NCI-H2171 treated with DMSO at 0.1 percent for 48 hours (cell line): ENCODE measurements at regions not wholly inside any gene's neighbourhood (a gene's known extent, or its start where the extent isn't known, plus 50 kb on each side); places are given as distances from the start of the nearest gene placed in this dataset.

Source experiments
- DNase-seq: peaks from one replicate; lab custom pipeline; 2025; lab: John Stamatoyannopoulos, UW

- DNase-seq: no peak
These were observed 680.8 kb downstream of the CETN3 start for GRCh38 chr5:89728750-89729149.

GRCh38 chr5:89728134-89728533 lies 681.4 kb downstream of the CETN3 start:
- DNase-seq: no peak

- DNase-seq: no peak
These were observed 685.0 kb downstream of the CETN3 start for GRCh38 chr5:89724379-89725095.

GRCh38 chr5:89723907-89724306 lies 685.6 kb downstream of the CETN3 start:
- DNase-seq: no peak

- DNase-seq: no peak
These were observed 687.0 kb downstream of the CETN3 start for GRCh38 chr5:89722538-89722937.

- no peak for DNase-seq
These were observed 687.6 kb downstream of the CETN3 start for GRCh38 chr5:89721931-89722330.

- DNase-seq: no peak
These were observed 688.2 kb downstream of the CETN3 start for GRCh38 chr5:89721353-89721752.

- DNase-seq: no peak
These were observed 697.3 kb downstream of the CETN3 start for GRCh38 chr5:89712134-89712700.

- no peak for DNase-seq
These were observed 698.0 kb downstream of the CETN3 start for GRCh38 chr5:89711526-89711925.

- DNase-seq: no peak
These were observed 699.5 kb downstream of the CETN3 start for GRCh38 chr5:89710006-89710405.

GRCh38 chr5:89707891-89708290 lies 701.7 kb downstream of the CETN3 start:
- no peak for DNase-seq

GRCh38 chr5:89706731-89707130 lies 702.8 kb downstream of the CETN3 start:
- DNase-seq: no peak

- DNase-seq: no peak
These were observed 705.7 kb downstream of the CETN3 start for GRCh38 chr5:89703817-89704216.

- no peak for DNase-seq
These were observed 711.5 kb downstream of the CETN3 start for GRCh38 chr5:89698028-89698427.

- DNase-seq: no peak
These were observed 712.0 kb downstream of the CETN3 start for GRCh38 chr5:89697581-89697980.

GRCh38 chr5:89695371-89695770 lies 714.2 kb downstream of the CETN3 start:
- no peak for DNase-seq

GRCh38 chr5:89694026-89694550 lies 715.5 kb downstream of the CETN3 start:
- DNase-seq: no peak

GRCh38 chr5:89690331-89690730 lies 719.2 kb downstream of the CETN3 start:
- DNase-seq: no peak

- no peak for DNase-seq
These were observed 723.3 kb downstream of the CETN3 start for GRCh38 chr5:89686081-89686765.

- no peak for DNase-seq
These were observed 732.9 kb downstream of the CETN3 start for GRCh38 chr5:89676634-89677033.

GRCh38 chr5:89673019-89673418 lies 736.5 kb downstream of the CETN3 start:
- no peak for DNase-seq

- no peak for DNase-seq
These were observed 740.7 kb downstream of the CETN3 start for GRCh38 chr5:89668821-89669220.

GRCh38 chr5:89662499-89662898 lies 747.1 kb downstream of the CETN3 start:
- no peak for DNase-seq
